ENCODE measurements at regions not wholly inside any gene's neighbourhood (a gene's known extent, or its start where the extent isn't known, plus 50 kb on each side); places are given as distances from the start of the nearest gene placed in this dataset.
"Not testable (repeated sequence)": the region's sequence is repeated elsewhere in the genome, so short reads cannot be mapped to it uniquely, and the experiment has no call there.

DNA sequence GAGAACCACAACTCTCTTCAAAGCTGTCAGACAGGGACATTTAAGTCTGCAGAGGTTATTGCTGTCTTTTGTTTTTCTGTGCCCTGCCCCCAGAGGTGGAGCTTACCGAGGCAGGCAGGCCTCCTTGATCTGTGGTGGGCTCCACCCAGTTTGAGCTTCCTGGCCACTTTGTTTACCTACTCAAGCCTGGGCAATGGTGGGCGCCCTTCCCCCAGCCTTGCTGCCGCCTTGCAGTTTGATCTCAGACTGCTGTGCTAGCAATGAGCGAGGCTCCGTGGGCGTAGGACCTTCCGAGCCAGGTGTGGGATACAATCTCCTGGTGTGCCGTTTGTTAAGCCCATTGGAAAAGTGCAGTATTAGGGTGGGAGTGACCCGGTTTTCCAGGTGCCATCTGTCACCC lies 822.1 kb downstream of the KCNMA1 start:
- H3K27me3 Mint-ChIP-seq, DNase-seq, H3K4me1 Mint-ChIP-seq, H3K27ac Mint-ChIP-seq, H3K4me3 Mint-ChIP-seq, CTCF ChIA-PET, H3K36me3 Mint-ChIP-seq: not testable (repeated sequence)
- peaks cover 12% of the 10 kb centered on the region for H3K9me3 Mint-ChIP-seq

DNA sequence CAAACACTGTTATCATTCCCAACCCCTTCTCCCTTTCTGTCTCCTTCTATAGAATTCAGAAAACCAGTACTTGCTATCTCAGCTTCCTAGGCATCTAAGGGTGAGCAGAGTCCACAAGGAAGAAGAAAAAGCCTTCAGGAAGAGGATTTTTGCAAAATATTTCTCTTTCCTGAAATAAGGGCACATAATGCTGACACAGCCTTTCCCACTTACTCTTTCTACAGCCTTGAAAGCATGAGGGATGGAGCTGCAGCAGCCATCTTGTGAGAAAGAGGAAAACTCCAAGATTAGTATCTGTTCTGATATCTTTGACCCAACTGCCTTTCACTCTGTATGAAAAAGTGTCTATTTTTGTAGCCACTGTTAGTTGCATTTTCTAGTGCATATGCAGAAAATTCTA lies 826.2 kb downstream of the KCNMA1 start:
- Mint-ChIP-seq H3K4me1 (no peaks in the 10 kb centered on the region), H3K9me3 (peaks cover 1% of the 10 kb centered on the region), H3K27me3 (no peaks in the 10 kb centered on the region), H3K36me3 (no peaks in the 10 kb centered on the region), H3K27ac (no peak overlapping the region), H3K4me3 (no peak overlapping the region)
- no peak for DNase-seq
- CTCF ChIA-PET, result no interaction called here

DNA sequence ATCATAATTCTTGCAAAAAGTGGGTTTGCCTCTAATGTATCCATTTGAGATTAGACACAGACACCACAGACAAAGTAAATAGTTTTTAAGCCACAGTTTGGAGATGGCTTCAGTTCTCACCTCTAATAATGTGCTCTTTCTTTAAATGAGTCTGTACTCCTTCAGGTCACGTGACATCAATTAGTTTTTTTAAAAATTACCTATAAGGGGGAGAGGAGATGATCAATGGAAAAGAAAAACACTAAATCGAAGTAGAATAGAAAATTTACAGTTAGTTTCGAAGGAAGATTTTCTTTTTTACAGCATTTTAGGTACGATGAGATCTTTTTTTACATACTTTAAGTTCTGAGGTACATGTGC lies 849.2 kb downstream of the KCNMA1 start:
- Mint-ChIP-seq H3K27ac (no peak overlapping the region), H3K4me3 (no peak overlapping the region), H3K36me3 (no peaks in the 10 kb centered on the region), H3K4me1 (no peaks in the 10 kb centered on the region), H3K27me3 (no peaks in the 10 kb centered on the region), H3K9me3 (peaks cover 7% of the 10 kb centered on the region)
- CTCF ChIA-PET, result interaction anchor here (0.7 kb wide), 1 partner anchor 250 kb away, joined by 3 read pairs; no protein-coding TSS in a partner anchor
- no peak for DNase-seq

DNA sequence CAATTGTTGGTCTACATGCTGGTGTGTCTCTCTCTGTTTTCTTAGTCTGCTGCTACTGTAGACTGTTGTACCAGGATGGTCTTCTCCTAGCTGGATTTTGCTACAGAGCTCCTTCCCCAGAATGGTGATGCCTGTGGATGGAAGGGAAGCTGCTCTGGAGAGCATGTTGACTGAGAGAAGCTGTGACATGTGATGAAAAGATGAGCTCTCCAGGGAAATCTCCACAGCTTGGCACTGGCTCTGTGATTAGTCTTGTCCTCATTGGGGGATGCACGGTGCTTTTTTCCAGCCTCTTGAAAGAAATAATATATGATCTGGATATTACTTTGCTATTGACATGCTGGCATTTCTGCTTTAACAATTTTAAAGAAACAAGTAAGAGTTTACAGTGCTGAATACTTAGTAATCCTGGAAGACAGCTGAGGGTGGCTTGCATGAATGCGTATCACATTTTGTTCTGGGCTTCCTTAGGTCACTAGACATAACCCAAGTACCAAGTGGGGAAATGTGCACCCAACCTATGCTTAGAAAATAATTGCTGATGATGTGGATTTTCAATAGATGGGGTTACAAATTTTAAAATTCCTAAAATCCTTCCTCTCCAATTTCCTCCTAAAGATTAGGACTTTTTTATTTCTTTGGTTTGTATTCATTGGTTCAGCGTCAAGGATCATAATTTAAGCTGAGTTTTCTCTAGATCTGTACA lies 849.7 kb downstream of the KCNMA1 start:
- Mint-ChIP-seq H3K9me3 (peaks cover 7% of the 10 kb centered on the region), H3K27me3 (no peaks in the 10 kb centered on the region), H3K36me3 (no peaks in the 10 kb centered on the region), H3K27ac (no peak overlapping the region), H3K4me1 (no peaks in the 10 kb centered on the region), H3K4me3 (no peak overlapping the region)
- no peak for DNase-seq
- CTCF ChIA-PET, result interaction anchor here (0.7 kb wide), 1 partner anchor 250 kb away, joined by 3 read pairs; no protein-coding TSS in a partner anchor

DNA sequence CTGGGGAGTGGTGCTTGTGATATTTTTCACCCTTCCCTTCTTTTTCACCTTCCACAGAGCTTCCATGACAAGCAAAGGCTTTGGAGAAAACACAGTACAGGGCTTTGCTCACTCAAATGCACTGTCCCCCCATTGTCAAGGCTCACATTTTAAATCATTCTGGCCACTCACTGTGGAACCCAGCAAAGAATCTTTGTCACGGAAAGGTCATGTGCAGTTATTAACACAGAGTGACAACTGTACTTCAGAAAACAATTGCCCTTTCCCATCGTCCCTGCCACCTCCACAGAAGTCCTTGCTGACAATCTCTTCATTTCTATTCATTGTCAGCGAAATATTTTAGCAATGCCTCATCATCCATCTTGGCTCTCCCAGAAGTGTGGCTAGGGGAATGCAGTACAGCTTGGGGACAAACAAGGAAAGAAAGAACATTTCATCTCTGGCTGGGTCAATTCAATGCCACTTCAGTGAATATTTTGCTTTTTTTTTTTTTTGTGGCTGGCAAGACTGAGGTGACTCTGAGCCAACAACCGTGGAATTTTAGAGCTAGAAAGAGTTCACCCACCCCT lies 851.0 kb downstream of the KCNMA1 start:
- CTCF ChIA-PET, result no interaction called here
- no peak overlapping the region for H3K27ac Mint-ChIP-seq
- no peaks in the 10 kb centered on the region for H3K36me3 Mint-ChIP-seq
- H3K4me3 Mint-ChIP-seq, result no peak overlapping the region
- no peaks in the 10 kb centered on the region for H3K4me1 Mint-ChIP-seq
- DNase-seq, result no peak
- peaks cover 7% of the 10 kb centered on the region for H3K9me3 Mint-ChIP-seq
- H3K27me3 Mint-ChIP-seq, result no peaks in the 10 kb centered on the region

DNA sequence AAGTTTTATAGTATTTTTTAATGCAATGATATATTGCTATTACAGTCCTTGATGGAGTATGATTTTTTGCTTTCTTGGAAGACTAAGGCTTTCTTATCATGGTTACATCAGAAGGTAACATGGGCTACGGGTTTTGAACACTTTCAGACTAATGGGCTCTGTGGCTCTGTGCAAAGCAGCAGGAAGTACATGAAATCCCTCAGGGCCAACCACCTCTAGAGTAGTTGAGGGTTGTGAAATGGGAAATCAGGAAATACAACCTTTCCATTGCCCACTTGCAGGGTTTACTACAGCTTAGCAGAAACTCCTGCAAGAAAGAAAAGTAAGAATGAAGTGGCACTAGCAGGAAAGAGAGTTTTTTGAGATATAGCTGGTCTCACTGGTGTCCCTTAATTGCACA lies 853.5 kb downstream of the KCNMA1 start:
- H3K27me3 Mint-ChIP-seq, result no peaks in the 10 kb centered on the region
- no peak overlapping the region for H3K27ac Mint-ChIP-seq
- no peak for DNase-seq
- no peaks in the 10 kb centered on the region for H3K36me3 Mint-ChIP-seq
- CTCF ChIA-PET, result no interaction called here
- no peak overlapping the region for H3K4me3 Mint-ChIP-seq
- peaks cover 6% of the 10 kb centered on the region for H3K9me3 Mint-ChIP-seq
- H3K4me1 Mint-ChIP-seq, result no peaks in the 10 kb centered on the region

DNA sequence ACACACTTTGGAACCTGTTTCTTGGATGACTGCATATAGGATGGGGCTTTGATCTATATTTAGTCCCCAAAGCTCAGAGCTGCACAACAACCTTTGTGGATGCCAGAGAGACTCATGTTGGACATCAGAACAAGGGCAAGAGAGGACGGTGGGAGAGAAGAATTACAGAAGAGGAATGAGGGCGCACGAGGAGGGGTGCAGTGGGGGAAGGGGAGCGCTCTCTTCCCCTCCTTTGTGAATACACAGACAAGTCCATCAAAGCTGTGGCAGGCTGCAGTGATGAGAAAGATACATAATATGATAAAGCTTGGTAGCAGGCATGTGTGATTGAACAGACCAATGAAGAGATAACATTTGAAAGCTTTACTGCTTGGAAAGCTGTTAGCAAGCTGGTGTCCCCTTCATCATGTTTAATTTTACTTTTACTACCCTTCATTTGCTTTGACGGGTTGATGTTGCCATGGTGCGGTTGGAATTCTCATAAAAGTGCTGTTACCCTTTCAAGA lies 857.8 kb downstream of the KCNMA1 start:
- no peak overlapping the region for H3K27ac Mint-ChIP-seq
- CTCF ChIA-PET, result no interaction called here
- no peaks in the 10 kb centered on the region for H3K36me3 Mint-ChIP-seq
- H3K27me3 Mint-ChIP-seq, result no peaks in the 10 kb centered on the region
- H3K9me3 Mint-ChIP-seq, result peaks cover 6% of the 10 kb centered on the region
- DNase-seq, result no peak
- no peak overlapping the region for H3K4me3 Mint-ChIP-seq
- no peaks in the 10 kb centered on the region for H3K4me1 Mint-ChIP-seq

DNA sequence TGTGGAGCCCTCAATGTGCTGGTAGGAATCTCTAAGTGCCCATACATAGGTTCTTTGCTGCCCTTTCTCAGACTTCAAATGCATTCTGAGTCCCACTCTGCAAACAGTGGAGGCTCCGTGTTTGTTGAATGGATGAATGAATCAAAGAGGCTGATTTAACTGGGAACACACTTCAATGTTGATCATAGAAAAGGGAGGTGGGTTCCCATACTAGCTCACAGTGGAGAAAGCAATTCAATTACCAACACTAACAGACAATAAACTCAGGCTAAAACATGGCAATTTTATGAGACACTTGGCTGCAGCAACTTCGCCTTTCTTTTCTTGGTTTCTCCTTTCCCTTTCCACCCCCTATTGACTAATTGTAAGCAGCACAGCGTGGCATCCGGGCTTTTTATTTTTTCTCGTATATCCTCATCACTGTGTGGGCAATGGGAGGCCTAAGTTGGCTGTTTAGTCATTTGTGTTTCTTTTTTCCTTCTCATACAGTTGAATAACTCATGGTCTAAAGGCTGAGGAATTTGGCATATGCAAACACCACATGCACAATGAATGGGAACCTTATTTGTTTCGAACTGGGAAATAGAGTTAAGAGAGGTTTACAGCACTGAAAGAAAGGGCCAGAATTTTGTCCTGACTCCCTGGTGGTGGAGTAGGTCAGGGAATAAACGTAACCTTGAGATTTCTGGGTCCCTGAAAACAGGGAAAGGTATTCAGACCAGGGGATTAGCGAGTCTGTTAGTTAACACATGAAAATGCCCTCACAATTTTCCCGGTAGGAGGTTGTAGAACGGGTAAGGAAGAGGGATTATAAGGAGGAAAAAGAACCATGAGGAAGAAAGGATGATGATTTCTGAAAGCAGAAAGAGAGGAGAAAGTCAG lies 858.5 kb downstream of the KCNMA1 start:
- CTCF ChIA-PET, result no interaction called here
- Mint-ChIP-seq H3K9me3 (peaks cover 8% of the 10 kb centered on the region), H3K36me3 (no peaks in the 10 kb centered on the region), H3K4me1 (no peaks in the 10 kb centered on the region), H3K27me3 (no peaks in the 10 kb centered on the region), H3K27ac (no peak overlapping the region), H3K4me3 (no peak overlapping the region)
- no peak for DNase-seq

DNA sequence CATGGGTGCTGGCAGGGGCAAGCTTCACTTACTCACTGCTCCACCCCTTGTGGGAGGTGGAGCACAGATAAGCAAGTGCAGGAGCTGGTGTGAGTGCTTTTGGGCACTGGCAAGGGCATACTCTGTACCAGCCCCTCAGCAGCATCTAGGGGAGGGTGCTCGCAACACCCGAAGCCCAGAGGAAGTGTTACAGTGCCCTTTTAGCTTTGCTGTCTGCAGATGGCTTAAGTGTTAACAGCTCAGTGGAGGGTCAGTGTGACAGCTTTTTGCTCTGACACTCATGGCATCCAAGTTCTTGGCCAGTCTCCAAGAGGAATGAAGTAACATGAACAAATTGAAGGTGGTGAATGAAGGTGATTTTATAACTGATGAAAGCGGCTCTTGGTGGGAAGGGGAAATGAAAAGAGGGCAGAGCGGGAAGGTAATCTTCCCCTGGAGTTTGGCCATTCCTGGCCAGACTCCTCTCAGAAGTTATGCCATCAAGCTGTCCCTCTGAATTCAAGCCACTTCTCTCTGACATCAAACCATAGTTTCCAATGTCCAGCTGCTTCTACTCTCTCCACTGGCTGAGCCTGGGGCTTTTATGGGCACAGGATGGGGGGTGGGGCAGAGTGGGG lies 862.5 kb downstream of the KCNMA1 start:
- Mint-ChIP-seq H3K36me3 (no peaks in the 10 kb centered on the region), H3K27ac (no peak overlapping the region), H3K27me3 (no peaks in the 10 kb centered on the region), H3K4me1 (no peaks in the 10 kb centered on the region), H3K4me3 (no peak overlapping the region), H3K9me3 (peaks cover 6% of the 10 kb centered on the region)
- CTCF ChIA-PET, result no interaction called here
- no peak for DNase-seq

DNA sequence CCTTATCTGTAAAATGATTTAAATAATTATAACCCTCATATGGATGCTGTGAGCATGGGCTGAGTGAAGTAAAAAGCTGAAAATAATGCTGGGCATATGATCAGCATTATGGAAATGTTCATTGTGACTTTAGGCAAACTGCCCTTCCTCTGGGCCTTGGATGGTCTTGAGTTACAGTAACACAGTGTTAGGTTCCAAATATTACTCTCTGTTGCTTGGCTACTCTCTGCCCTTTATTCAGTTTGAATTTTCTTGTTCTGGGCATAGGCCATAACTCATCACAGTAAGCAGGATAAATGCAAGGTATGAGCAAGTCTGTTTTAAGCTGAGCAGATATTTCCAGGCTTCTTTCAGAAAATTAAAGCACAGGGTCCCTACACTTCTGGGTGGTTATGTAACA lies 868.0 kb downstream of the KCNMA1 start:
- Mint-ChIP-seq H3K4me3 (no peak overlapping the region), H3K36me3 (no peaks in the 10 kb centered on the region), H3K27ac (no peak overlapping the region), H3K4me1 (no peaks in the 10 kb centered on the region), H3K27me3 (no peaks in the 10 kb centered on the region), H3K9me3 (peaks cover 3% of the 10 kb centered on the region)
- no peak for DNase-seq
- CTCF ChIA-PET, result no interaction called here

DNA sequence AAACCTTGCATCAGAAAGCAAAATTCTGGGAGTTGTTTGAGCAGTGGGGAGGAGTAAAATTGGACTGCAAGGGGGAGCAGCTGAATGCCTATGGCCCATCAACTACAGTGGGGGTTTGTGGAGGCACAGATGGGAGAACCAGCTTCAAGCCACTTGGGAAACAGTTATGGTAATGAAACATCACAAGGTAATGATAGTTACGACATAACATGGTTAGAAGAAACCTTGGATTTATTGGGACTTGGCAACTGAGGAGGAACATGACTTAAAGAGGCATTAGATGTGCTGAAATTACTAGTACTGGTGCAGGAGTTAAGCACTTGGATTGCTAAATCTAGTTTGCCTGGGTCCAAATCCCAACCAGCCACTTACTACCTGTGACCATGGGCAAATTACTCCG lies 868.4 kb downstream of the KCNMA1 start:
- no peaks in the 10 kb centered on the region for H3K27me3 Mint-ChIP-seq
- H3K9me3 Mint-ChIP-seq, result peaks cover 2% of the 10 kb centered on the region
- DNase-seq, result no peak
- H3K4me1 Mint-ChIP-seq, result no peaks in the 10 kb centered on the region
- no peak overlapping the region for H3K4me3 Mint-ChIP-seq
- no peak overlapping the region for H3K27ac Mint-ChIP-seq
- no peaks in the 10 kb centered on the region for H3K36me3 Mint-ChIP-seq
- CTCF ChIA-PET, result no interaction called here

DNA sequence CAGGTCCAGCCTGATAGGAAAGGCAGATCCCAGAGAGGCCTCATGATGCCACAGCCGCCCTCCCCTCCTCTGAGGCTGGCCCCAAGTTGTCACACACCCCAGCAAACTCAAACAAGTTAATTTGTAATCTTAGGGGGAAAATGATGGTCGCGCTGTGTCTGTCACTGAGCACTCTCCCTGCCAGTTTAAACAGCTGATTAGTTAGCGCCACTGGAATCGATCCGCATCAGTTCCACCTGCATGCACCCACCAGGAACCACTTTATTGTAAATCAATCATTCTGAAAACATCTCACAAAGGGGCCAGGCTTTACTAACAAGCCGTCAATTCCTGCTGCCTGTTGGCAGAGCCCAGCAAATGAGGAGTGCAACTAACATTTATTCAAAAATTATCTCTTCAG lies 870.9 kb downstream of the KCNMA1 start:
- DNase-seq, result no peak
- H3K4me1 Mint-ChIP-seq, result no peaks in the 10 kb centered on the region
- no peaks in the 10 kb centered on the region for H3K27me3 Mint-ChIP-seq
- H3K4me3 Mint-ChIP-seq, result no peak overlapping the region
- H3K9me3 Mint-ChIP-seq, result no peaks in the 10 kb centered on the region
- CTCF ChIA-PET, result no interaction called here
- H3K36me3 Mint-ChIP-seq, result no peaks in the 10 kb centered on the region
- H3K27ac Mint-ChIP-seq, result no peak overlapping the region

DNA sequence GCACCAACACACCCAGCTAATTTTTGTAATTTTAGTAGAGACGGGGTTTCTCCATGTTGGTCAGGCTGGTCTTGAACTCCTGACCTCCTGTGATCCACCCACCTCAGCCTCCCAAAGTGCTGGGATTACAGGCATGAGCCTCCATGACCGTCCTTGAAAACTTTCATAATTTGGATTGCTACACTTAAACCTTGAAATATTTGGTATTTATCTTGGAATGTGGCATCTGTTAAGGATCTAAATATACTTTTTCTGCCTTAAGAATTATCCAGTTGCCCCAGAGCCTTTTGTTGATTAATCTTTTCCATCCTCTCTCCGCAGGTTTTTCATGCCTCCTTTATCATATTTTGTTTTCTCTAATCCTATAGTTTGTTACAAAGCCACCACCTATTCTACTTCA lies 872.7 kb downstream of the KCNMA1 start:
- H3K4me3 Mint-ChIP-seq, H3K4me1 Mint-ChIP-seq, CTCF ChIA-PET, H3K27ac Mint-ChIP-seq, H3K9me3 Mint-ChIP-seq, H3K27me3 Mint-ChIP-seq, H3K36me3 Mint-ChIP-seq, DNase-seq: not testable (repeated sequence)

DNA sequence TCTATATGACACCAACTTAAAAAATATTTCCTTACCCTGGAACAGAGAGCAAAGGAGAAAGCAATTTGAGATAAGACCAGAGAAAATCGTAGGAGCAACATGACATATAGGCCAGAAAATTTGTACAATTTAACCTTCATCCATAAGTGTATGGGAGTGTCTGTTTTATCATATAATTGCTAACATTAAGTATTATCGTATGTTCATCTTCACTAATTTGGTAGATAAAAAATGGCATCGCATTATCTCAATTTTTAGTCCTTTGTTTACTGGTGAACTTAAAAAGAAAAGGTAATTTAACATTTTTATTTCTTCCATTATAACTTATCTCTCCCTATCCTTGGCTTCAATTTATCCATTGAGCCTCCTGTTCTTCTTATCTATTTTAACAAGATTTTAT lies 873.4 kb downstream of the KCNMA1 start:
- DNase-seq, result no peak
- peaks cover 6% of the 10 kb centered on the region for H3K9me3 Mint-ChIP-seq
- H3K4me1 Mint-ChIP-seq, result no peaks in the 10 kb centered on the region
- CTCF ChIA-PET, result no interaction called here
- H3K27me3 Mint-ChIP-seq, result no peaks in the 10 kb centered on the region
- no peak overlapping the region for H3K27ac Mint-ChIP-seq
- H3K4me3 Mint-ChIP-seq, result no peak overlapping the region
- H3K36me3 Mint-ChIP-seq, result no peaks in the 10 kb centered on the region

Measured in activated naive CD4-positive, alpha-beta T cell treated with anti-CD3 and anti-CD28 coated beads, Interleukin-2, amount 10 ng/mL, durations not matched to agents 7 days and 5 days (primary cell).